GM13976 (cell line): ENCODE measurements at regions not wholly inside any gene's neighbourhood (a gene's known extent, or its start where the extent isn't known, plus 50 kb on each side); places are given as distances from the start of the nearest gene placed in this dataset.

Experiments
- DNase-seq: peaks from one replicate; pipeline ENCODE4 v3.0.0; 2012; ENCODE audit warnings: low spot score
- in situ Hi-C: fragments of 300-500 bp; cut with MboI; formaldehyde crosslinking; loops from one replicate; pipeline ENCODE4 v1.12.0; 2022; ENCODE audit warnings: low sequenced_read_pairs, mixed read lengths, inconsistent platforms; ENCODE audit not compliant: unreplicated experiment
- TF ChIP-seq, protein P1 (sequence below): IDR thresholded peaks from 2 replicates; pipeline ENCODE4 v1.5.1; 2012; ENCODE audit warnings: borderline replicate concordance, mild to moderate bottlenecking; ENCODE audit not compliant: insufficient read depth; ENCODE audit errors: extremely low read depth, missing control alignments, control extremely low read depth

DNA sequence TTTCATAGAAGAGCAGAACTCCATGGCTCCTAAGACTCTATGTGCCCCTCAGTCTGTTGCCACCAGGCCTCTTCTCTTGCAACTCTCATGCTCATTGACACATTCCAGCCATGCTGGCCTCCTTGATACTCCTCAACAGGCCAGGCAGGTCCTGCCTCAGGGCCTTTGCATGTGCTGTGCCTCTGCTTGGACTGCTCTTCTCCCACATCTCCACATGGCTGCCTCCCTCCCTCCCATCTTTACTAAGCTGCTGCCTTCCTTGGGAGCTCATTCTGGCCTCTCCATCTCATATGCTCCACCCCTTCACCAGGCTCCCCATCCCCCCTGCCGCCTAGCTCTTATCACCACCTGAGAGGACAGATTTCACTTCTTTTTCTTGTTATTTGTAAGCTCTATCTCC, 103.8 kb upstream of the GPR26 start:
- in situ Hi-C loops = loop anchor here (10.0 kb wide), 1 partner anchor 538 kb away; no protein-coding TSS in a partner anchor
- peak; percentile 4 for DNase-seq
- TF ChIP-seq, protein P1, sequence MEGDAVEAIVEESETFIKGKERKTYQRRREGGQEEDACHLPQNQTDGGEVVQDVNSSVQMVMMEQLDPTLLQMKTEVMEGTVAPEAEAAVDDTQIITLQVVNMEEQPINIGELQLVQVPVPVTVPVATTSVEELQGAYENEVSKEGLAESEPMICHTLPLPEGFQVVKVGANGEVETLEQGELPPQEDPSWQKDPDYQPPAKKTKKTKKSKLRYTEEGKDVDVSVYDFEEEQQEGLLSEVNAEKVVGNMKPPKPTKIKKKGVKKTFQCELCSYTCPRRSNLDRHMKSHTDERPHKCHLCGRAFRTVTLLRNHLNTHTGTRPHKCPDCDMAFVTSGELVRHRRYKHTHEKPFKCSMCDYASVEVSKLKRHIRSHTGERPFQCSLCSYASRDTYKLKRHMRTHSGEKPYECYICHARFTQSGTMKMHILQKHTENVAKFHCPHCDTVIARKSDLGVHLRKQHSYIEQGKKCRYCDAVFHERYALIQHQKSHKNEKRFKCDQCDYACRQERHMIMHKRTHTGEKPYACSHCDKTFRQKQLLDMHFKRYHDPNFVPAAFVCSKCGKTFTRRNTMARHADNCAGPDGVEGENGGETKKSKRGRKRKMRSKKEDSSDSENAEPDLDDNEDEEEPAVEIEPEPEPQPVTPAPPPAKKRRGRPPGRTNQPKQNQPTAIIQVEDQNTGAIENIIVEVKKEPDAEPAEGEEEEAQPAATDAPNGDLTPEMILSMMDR = no peak

DNA sequence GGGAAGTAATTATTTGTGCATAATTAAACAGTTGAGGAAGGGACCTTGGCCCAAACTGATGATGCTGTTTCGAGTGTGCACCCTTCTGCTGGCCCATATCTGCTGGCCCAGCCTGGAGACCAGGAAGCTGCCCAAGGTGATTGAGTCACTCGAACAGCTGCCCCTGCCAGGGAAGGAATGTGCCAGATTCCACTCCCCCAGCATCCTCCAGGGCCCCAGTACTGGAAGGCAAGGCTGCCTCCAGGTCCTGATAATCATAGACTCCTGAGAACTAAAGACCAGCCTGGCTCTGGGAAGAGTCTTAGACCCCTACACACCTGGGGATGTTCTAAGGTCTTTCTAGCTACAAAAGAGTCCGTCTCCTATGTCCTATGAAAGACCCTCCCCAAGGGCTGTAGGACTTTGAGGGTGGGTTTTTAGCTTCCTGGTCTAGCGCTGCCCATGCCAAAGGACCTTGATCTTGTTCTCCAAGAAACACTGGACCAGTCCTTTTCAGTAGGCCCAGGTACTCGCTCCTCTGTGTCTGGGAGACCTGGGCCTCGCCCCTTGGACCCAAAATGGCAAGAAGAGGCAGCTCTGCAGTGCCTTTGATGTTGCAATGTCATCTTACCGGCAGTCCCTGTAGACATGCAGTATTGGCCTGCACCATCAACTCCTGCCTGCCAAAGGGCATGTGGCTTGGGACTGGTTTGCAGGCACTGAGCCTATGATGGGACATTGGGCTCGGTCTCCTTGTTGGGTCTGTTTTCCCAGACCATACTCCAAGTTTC, 103.2 kb upstream of the GPR26 start:
- TF ChIP-seq, protein P1 = no peak
- in situ Hi-C loops = loop anchor here (10.0 kb wide), 1 partner anchor 538 kb away; no protein-coding TSS in a partner anchor
- peak; percentile 8 for DNase-seq

DNA sequence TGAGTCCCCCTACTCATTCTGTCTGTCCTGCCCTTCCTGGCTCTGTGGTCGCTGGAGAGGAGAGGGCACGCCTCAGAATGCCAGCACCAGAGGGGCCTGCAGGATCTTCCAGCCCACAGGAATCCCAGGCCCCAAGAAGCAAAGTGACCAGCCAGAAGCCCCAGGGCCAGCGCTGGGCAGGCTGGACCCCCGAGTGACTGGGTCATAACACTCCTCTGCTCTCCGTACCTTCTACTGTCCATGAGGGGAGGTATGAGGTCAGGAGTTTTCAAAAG, 102.6 kb upstream of the GPR26 start:
- in situ Hi-C loops = loop anchor here (10.0 kb wide), 1 partner anchor 539 kb away; no protein-coding TSS in a partner anchor
- no peak for DNase-seq
- TF ChIP-seq, protein P1 = no peak

DNA sequence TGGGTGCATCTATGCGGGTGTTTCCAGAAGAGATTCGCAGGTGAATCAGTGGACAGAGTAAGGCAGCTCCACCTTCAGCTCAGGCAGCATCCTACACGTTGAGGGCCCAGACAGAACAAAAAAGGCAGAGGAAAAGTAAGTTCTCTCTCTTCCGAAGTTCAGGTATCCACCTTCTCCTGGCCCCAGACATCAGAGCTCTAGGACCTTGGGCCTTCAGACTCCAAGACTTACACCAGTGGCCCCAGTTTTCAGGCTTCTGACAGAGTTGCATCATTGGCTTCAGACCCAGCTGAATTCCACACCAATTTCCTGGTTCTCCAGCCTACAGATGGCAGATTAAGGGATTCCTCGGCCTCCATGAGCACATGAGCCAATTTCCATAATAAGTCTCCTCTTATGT, 102.2 kb upstream of the GPR26 start:
- peak; percentile 2 for DNase-seq
- in situ Hi-C loops = loop anchor here (10.0 kb wide), 1 partner anchor 539 kb away; no protein-coding TSS in a partner anchor
- TF ChIP-seq, protein P1 = no peak

DNA sequence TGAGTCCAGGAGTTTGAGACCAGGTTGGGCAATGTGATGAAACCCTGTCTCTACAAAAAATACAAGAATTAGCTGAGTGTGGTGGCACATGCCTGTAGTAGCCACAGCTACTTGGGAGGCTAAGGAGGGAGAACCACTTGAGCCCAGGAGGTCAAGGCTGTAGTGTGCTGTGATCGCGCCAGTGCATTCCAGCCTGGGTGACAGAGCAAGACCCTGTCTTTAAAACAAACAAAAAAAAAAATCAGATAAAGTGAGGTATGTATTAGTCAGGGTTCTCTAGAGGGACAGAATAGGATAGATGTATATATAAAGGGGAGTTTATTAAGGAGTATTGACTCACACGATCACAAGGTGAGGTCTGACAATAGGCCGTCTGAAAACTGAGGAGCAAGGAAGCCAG, 101.5 kb upstream of the GPR26 start:
- no peak for DNase-seq
- in situ Hi-C loops = loop anchor here (10.0 kb wide), 1 partner anchor 540 kb away; no protein-coding TSS in a partner anchor
- TF ChIP-seq, protein P1 = no peak

DNA sequence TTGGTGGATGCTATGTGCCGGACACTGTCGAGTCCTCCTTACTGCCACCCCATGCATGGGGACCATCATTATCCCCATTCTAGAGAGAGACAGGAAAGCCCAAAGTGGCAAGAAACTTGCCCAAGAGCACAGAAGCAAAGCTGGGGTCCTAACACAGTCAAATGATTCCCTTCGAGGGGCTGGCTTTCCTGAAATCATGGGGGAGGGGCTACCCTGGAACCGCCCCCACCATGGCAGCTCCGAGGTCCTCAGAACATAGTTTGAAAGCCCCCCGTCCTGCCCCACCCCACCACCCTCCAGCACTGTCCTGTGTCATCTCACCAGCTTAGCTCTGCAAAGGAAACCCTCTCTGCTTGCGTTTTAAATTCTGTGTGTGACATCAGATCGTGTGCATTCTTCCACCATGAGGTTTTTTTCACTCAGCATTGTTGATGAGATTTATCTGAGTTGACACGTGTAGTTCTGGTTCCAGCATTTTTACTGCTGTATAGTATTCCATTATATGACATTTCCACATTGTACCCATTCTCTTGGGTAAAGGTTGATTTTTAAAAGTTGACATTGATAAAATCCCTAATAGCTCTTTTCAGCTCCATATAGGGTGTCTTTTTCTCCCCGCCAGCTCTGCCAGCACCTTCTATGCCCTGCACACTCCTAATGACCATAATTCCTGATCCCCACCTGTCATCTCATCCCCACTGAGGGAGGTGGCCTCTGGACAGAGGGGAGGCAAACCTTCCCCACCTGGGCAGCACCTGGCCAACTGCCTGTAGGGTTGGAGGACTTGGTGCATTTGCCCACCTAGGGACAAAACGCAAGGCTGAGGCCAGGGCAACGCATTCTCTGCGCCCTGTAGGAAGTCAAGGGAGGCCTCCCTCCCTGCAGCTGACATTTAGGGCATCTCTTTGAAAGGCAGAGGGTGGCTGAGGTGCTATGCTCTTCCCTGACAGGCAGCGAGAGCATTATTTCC, 100.2 kb upstream of the GPR26 start:
- no peak for DNase-seq
- in situ Hi-C loops = loop anchor here (10.0 kb wide), 1 partner anchor 541 kb away; no protein-coding TSS in a partner anchor
- TF ChIP-seq, protein P1 = no peak
